ENCODE measurements at regions not wholly inside any gene's neighbourhood (a gene's known extent, or its start where the extent isn't known, plus 50 kb on each side); places are given as distances from the start of the nearest gene placed in this dataset.

GRCh38 chr1:67898033-67898726, 64.9 kb upstream of the GNG12 start:
- Mint-ChIP-seq H3K9me3 (peaks cover 3% of the 10 kb centered on the region), H3K4me3 (no peak overlapping the region), H3K4me1 (no peaks in the 10 kb centered on the region), H3K27ac (no peak overlapping the region), H3K36me3 (no peaks in the 10 kb centered on the region)
- DNase-seq (ENCODE audit: low spot score in 2 of 2) (no peak), ATAC-seq (peak; percentile 16)

- no peak for ATAC-seq
- Mint-ChIP-seq H3K36me3 (no peaks in the 10 kb centered on the region), H3K4me1 (no peaks in the 10 kb centered on the region), H3K9me3 (peaks cover 3% of the 10 kb centered on the region), H3K4me3 (no peak overlapping the region), H3K27ac (no peak overlapping the region)
- no peak for DNase-seq (ENCODE audit: low spot score in 2 of 2)
Observed at GRCh38 chr1:67897270-67897949, 64.1 kb upstream of the GNG12 start.

- Mint-ChIP-seq H3K4me3 (no peak overlapping the region), H3K4me1 (no peaks in the 10 kb centered on the region), H3K36me3 (no peaks in the 10 kb centered on the region), H3K9me3 (peaks cover 3% of the 10 kb centered on the region), H3K27ac (no peak overlapping the region)
- ATAC-seq (no peak), DNase-seq (ENCODE audit: low spot score in 2 of 2) (no peak)
Observed at GRCh38 chr1:67896826-67897225, 63.6 kb upstream of the GNG12 start.

GRCh38 chr1:67894981-67895735, 61.9 kb upstream of the GNG12 start:
- H3K9me3 Mint-ChIP-seq, result peaks cover 3% of the 10 kb centered on the region

DNA sequence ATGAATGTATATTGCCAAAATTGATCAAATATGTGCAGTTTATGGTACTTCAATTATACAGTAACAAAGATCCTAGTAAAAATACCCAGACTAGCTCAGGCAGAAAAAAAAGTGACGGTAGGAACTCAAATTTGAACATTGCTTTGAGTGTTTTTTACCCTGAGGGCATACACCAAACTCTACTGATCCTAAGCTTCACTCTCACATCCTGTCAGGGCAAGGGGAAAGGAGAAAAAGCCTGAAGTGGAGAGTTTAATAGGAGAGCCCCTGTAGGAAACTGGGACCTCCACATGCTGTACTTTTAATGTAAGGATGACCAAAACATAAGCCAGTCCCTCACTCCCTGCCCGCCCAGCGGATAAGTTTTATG, 59.8 kb upstream of the GNG12 start:
- DNase-seq (ENCODE audit: low spot score in 2 of 2) (no peak), ATAC-seq (no peak)
- Mint-ChIP-seq H3K4me3 (no peak overlapping the region), H3K4me1 (peaks cover 5% of the 10 kb centered on the region), H3K27ac (no peak overlapping the region), H3K9me3 (peaks cover 3% of the 10 kb centered on the region), H3K36me3 (no peaks in the 10 kb centered on the region)

More at GRCh38 chr1:67894981-67895735, 61.9 kb upstream of the GNG12 start:
- no peak for DNase-seq (ENCODE audit: low spot score in 2 of 2)
- Mint-ChIP-seq H3K36me3 (no peaks in the 10 kb centered on the region), H3K4me3 (no peak overlapping the region), H3K27ac (no peak overlapping the region), H3K4me1 (no peaks in the 10 kb centered on the region)
- no peak for ATAC-seq

DNA sequence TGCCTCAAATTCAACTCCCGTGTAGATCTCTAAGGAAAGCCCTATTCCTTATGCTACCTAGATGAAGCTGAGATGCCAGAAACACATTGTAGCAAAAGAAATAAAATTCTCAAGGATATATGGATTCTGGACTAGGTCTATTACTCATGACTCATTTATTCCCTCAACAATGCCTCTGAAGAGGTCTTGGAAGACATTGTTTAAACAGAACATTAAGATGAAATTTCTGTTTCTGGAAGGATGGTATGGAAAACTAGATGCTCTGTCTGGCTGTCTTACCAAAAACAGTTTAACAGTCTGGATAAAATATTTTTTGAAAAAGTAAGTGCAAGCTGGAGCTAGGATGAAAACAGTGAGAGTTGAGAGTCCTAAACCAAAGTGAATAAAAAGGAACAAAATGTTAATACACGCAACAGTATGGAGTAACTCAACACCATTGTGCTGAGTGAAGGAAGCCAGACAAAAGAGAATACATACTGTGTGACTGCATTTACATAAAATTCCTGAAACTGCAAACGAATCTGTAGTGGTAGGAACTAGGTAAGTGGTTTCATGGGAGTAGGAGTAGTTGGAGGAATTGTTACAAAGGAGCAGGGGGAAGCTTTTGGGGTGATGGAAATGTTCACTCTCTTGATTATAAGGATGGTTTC, 59.3 kb upstream of the GNG12 start:
- Mint-ChIP-seq H3K9me3 (peaks cover 3% of the 10 kb centered on the region), H3K4me3 (no peak overlapping the region), H3K36me3 (no peaks in the 10 kb centered on the region), H3K4me1 (peaks cover 5% of the 10 kb centered on the region), H3K27ac (no peak overlapping the region)
- no peak for DNase-seq (ENCODE audit: low spot score in 2 of 2)
- ATAC-seq, result no peak

GRCh38 chr1:67890857-67891256, 57.6 kb upstream of the GNG12 start:
- H3K4me3 Mint-ChIP-seq, result no peak overlapping the region
- no peak overlapping the region for H3K27ac Mint-ChIP-seq
- ATAC-seq (no peak), DNase-seq (ENCODE audit: low spot score in 2 of 2) (no peak)
- H3K36me3 Mint-ChIP-seq, result no peaks in the 10 kb centered on the region
- H3K4me1 Mint-ChIP-seq, result peaks cover 5% of the 10 kb centered on the region
- no peaks in the 10 kb centered on the region for H3K9me3 Mint-ChIP-seq

DNA sequence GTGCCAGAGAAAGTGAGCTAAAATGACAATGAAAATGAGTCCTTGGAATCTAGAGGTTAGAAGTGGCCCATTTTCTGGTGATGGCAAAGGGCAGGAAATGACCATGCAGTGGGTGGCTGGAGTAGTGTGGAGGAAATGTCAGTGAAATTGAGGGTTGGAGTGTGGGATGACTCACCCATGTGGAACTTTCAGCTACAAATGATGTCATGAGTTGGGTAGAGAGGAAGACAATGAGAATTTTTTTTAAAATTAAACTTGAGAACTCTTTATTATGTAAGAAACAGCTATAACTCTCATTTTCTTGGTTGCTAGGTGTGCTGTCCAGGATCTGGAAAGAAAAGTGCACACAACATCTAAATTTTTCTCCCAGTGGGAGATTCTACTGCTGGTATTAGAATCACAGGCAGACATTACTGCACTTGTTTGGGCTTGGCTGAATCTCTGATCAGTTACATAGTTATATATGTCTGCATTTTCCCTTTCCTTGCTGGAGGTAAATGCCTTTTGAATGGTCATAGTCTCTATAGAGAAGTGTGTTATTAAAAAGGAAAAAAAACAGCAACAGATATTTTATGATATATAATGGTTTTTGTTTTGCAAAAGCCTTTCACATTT, 56.8 kb upstream of the GNG12 start:
- no peaks in the 10 kb centered on the region for H3K36me3 Mint-ChIP-seq
- DNase-seq (ENCODE audit: low spot score in 2 of 2) (no peak), ATAC-seq (peak; percentile 76)
- no peaks in the 10 kb centered on the region for H3K9me3 Mint-ChIP-seq
- H3K27ac Mint-ChIP-seq, result no peak overlapping the region
- H3K4me1 Mint-ChIP-seq, result peaks cover 5% of the 10 kb centered on the region
- no peak overlapping the region for H3K4me3 Mint-ChIP-seq

- DNase-seq (ENCODE audit: low spot score in 2 of 2) (no peak), ATAC-seq (no peak)
- Mint-ChIP-seq H3K9me3 (no peaks in the 10 kb centered on the region), H3K4me1 (peaks cover 5% of the 10 kb centered on the region), H3K27ac (no peak overlapping the region), H3K4me3 (no peak overlapping the region), H3K36me3 (no peaks in the 10 kb centered on the region)
Observed at GRCh38 chr1:67889466-67889865, 56.2 kb upstream of the GNG12 start.

DNA sequence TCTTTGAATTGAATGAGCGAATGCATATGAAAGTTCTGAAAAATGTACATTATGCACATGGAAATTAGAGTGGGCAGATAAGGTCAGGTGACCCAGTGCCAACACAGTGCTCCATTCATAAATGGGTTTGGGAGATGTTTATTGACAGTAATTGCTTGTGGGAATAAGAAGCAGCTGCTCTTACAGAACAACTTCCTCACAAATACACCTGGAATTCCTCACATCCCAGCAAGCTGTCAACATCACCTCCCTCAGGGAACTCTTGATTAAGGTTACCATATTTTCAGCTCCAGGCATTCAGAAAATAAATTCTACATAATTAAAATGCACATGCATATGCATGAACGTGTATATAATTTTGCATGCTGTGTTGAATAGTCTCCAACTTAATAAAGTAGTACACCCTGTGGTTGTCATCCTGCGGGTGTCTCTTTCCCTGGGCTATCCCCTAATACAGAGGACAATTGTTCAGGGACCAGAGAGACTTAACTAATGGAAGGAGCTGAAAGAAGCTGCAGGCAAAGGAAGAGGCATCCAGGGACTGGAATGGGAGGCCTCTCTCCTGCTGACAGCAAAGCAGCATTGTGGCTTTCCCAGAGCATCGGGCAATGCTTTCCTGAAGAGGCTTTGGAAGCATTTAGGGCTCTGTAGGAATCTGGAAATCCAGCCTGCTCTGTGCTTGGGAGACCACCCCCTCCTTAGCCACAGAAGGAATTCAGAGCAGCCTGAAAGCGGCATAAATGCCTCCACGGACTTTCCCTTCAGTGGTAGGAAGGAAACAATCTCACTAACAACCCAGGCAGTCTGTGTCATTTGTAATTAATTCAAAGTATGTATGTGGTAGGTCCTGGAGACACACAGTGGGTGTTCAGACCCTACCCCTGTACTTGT, 55.2 kb upstream of the GNG12 start:
- DNase-seq (ENCODE audit: low spot score in 2 of 2) (no peak), ATAC-seq (no peak)
- H3K4me1 Mint-ChIP-seq, result peaks cover 5% of the 10 kb centered on the region
- H3K36me3 Mint-ChIP-seq, result no peaks in the 10 kb centered on the region
- no peak overlapping the region for H3K27ac Mint-ChIP-seq
- no peaks in the 10 kb centered on the region for H3K9me3 Mint-ChIP-seq
- no peak overlapping the region for H3K4me3 Mint-ChIP-seq

- Mint-ChIP-seq H3K9me3 (no peaks in the 10 kb centered on the region), H3K4me3 (no peak overlapping the region), H3K4me1 (peaks cover 5% of the 10 kb centered on the region), H3K27ac (no peak overlapping the region), H3K36me3 (no peaks in the 10 kb centered on the region)
- no peak for DNase-seq (ENCODE audit: low spot score in 2 of 2)
- no peak for ATAC-seq
Observed at GRCh38 chr1:67887146-67887545, 53.9 kb upstream of the GNG12 start.

- no peak overlapping the region for H3K4me3 Mint-ChIP-seq
Observed at GRCh38 chr1:67886076-67886475, 52.8 kb upstream of the GNG12 start.

DNA sequence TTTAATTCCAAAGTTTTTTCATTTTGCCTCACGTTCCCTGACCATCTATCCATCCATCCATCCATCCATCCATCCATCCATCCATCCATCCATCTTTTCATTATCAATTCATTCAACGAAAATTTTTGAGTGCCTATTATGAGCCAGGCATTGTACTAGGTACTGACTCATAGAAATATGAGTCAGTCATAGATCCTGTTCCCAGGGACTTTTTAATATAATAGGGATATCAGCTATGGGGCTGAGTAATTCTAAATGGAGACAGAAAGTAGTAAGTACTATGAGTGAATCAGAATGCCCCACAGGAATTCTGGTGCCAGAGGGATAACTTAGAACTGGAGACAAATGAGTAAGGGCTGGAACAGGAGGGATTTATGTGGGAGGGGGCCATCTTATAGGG, 49.8 kb upstream of the GNG12 start:
- H3K27ac Mint-ChIP-seq, result no peak overlapping the region
- DNase-seq (ENCODE audit: low spot score in 2 of 2) (no peak), ATAC-seq (no peak)
- no peaks in the 10 kb centered on the region for H3K36me3 Mint-ChIP-seq
- H3K4me1 Mint-ChIP-seq, result no peaks in the 10 kb centered on the region
- peaks cover 4% of the 10 kb centered on the region for H3K9me3 Mint-ChIP-seq
- H3K4me3 Mint-ChIP-seq, result no peak overlapping the region

More at GRCh38 chr1:67886076-67886475, 52.8 kb upstream of the GNG12 start:
- Mint-ChIP-seq H3K4me1 (peaks cover 5% of the 10 kb centered on the region), H3K9me3 (no peaks in the 10 kb centered on the region), H3K36me3 (no peaks in the 10 kb centered on the region), H3K27ac (no peak overlapping the region)
- ATAC-seq (no peak), DNase-seq (ENCODE audit: low spot score in 2 of 2) (no peak)

Data from stimulated activated effector memory CD8-positive, alpha-beta T cell treated with anti-CD3 and anti-CD28 coated beads, Interleukin-12 subunit alpha, Interleukin-12 subunit beta, amount 100 ng/mL, for 72 hours (primary cell).